Erythroblast (primary cell): ENCODE measurements at regions not wholly inside any gene's neighbourhood (a gene's known extent, or its start where the extent isn't known, plus 50 kb on each side); places are given as distances from the start of the nearest gene placed in this dataset.

ENCODE experiments used
- GATA1 ChIP-seq: IDR thresholded peaks from 2 replicates; pipeline ENCODE4 v1.6.1; 2011; ENCODE audit warnings: low read depth, mild to moderate bottlenecking, control low read depth, low read length, moderate library complexity
- POLR2A ChIP-seq: IDR thresholded peaks from 2 replicates; pipeline ENCODE4 v1.6.1; 2011; ENCODE audit warnings: mild to moderate bottlenecking, low read length

GRCh38 chr10:113993489-113993991, 50.1 kb upstream of the ADRB1 start:
- TF ChIP-seq POLR2A = no peak
- TF ChIP-seq GATA1 = no peak
